ENCODE measurements at regions not wholly inside any gene's neighbourhood (a gene's known extent, or its start where the extent isn't known, plus 50 kb on each side); places are given as distances from the start of the nearest gene placed in this dataset.

DNA sequence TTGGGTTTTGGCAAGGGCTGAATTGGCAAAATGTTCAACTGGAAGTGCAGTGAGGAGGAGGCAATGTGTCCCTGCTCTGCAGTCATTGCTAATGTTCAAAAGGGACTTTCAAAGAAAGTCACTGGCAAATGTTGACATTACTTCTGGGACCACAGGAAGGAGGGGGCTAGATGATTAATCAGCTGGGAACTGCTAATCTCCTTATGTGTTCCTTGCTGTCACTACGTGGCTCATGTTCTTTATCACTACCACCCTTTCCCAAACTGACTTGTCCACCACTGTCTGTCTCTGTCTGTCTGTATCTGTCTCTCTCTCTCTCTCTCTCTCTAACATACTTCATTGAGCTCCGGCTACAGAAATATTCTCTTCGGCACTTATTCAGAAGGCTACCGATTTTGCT lies 86.9 kb upstream of the MTPN start:
- Mint-ChIP-seq H3K9me3 (no peaks in the 10 kb centered on the region), H3K27ac (peak overlapping the region; percentile 12), H3K36me3 (ENCODE audit: low read depth) (no peaks in the 10 kb centered on the region), H3K27me3 (peaks cover 8% of the 10 kb centered on the region), H3K4me1 (ENCODE audit: low read depth) (peaks cover 16% of the 10 kb centered on the region), H3K4me3 (no peak overlapping the region)

DNA sequence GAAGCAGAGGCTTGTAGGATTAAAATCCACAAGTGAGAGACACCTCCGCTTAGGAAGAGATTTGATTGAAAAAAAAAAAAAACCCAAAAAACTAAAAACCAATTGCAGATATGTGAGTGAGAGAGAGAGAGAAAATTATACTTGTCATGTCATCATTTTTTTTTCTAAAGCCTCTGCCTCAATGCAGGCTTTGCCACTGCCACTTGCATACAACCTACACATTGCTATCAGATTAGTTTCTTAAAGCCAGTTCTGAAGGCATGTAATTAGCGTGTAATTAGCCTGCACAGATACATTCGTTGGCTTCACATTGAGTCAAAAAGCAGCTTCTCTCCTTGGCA lies 86.1 kb upstream of the MTPN start:
- no peaks in the 10 kb centered on the region for H3K9me3 Mint-ChIP-seq
- peaks cover 16% of the 10 kb centered on the region for H3K4me1 Mint-ChIP-seq (ENCODE audit: low read depth)
- H3K4me3 Mint-ChIP-seq: no peak overlapping the region
- H3K36me3 Mint-ChIP-seq (ENCODE audit: low read depth): no peaks in the 10 kb centered on the region
- no peak overlapping the region for H3K27ac Mint-ChIP-seq
- H3K27me3 Mint-ChIP-seq: peaks cover 8% of the 10 kb centered on the region

DNA sequence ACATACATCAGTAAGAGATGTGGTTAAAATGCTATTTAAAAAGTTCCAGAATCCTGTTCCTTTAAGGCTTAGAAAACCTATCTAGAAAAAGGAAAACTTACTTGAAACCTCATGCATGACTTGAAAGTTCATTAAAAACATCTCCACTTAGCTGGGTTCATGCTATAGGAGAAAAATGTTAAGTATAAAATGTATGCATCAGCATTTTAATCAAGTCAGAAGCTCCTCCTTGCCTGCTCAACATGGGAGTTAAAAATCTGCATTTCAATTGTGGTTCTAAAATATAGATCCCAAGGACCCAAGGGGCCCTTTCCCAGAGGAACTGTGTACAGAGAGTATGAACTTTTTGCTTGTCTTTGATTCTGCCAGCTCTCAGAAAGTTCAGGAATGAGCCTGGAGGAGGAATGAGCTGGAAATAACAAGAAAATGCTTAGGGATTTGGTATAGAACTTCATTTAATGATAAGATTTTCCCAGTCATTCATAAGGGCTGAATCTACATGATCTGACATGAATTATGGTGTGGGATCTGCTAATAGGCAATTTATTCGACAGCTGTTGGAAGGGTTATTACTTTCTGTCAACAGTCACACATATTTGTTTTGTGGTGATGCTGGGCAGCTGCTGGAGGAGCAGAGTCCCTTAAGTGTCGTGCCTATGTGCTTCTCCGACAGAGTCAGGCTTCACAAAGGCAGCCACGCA lies 85.6 kb upstream of the MTPN start:
- Mint-ChIP-seq H3K27ac (no peak overlapping the region), H3K9me3 (no peaks in the 10 kb centered on the region), H3K36me3 (ENCODE audit: low read depth) (no peaks in the 10 kb centered on the region), H3K4me1 (ENCODE audit: low read depth) (peaks cover 16% of the 10 kb centered on the region), H3K27me3 (peaks cover 8% of the 10 kb centered on the region), H3K4me3 (no peak overlapping the region)

DNA sequence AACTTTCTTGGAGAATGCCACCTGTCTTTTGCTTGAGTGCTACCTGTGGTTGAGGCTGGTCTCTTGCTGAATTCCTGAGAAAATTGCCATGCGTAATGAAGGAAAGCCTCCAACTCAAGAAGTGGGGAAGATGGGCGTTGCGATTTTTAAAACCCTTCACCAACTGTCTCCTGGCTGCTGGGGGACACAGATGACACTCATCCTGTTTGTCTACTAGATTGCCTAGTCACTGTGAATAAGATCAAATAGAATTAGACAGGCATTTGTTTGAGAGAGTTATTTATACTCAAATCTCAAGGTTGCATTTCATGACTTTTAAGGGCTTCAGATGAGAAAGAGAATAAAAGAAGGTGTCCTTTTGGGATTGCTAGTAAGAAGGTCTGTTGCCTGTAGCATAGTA lies 84.3 kb upstream of the MTPN start:
- H3K27me3 Mint-ChIP-seq: peaks cover 8% of the 10 kb centered on the region
- H3K4me1 Mint-ChIP-seq (ENCODE audit: low read depth): peaks cover 16% of the 10 kb centered on the region
- H3K27ac Mint-ChIP-seq: no peak overlapping the region
- H3K4me3 Mint-ChIP-seq: no peak overlapping the region
- no peaks in the 10 kb centered on the region for H3K9me3 Mint-ChIP-seq
- H3K36me3 Mint-ChIP-seq (ENCODE audit: low read depth): no peaks in the 10 kb centered on the region

DNA sequence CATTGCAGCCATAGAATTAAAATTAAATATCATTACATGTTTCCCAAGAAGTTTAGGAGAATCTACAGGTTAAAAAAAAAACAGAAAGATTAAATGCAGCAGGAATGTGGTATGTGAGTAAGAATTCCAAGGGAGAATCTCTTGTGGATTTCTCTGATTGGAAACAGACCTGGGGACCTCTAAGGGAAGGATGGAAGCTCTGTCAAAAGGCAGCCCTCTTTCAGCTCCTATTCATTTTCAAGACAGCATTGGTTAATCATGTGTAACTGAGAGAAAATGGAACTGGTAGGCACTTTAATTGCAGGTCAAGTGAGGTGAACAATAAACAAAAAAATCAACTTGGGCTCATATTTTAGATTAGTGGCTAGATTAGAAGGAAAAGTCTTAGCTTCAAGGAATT lies 81.4 kb upstream of the MTPN start:
- Mint-ChIP-seq H3K4me3 (no peak overlapping the region), H3K9me3 (no peaks in the 10 kb centered on the region), H3K4me1 (ENCODE audit: low read depth) (no peaks in the 10 kb centered on the region), H3K27me3 (peaks cover under 1% of the 10 kb centered on the region), H3K36me3 (ENCODE audit: low read depth) (no peaks in the 10 kb centered on the region), H3K27ac (no peak overlapping the region)

DNA sequence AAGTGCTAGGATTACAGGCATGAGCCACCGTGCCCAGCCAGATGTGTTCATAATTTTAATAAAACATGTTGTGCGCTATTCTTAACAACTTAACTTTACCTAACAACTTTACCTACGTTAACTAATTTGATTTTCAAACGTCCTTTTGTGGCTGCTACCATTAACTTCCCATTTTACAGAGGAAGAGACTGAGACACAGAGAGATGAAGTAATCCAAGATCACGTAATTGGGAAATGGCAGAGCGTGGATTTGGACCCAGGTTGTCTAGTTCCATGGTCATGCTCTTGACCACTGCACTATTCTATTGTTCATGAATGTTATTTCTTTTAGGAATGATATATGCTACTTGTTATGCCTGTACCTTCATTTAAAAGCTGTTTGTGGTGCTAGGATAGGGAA lies 80.3 kb upstream of the MTPN start:
- no peak overlapping the region for H3K27ac Mint-ChIP-seq
- no peaks in the 10 kb centered on the region for H3K9me3 Mint-ChIP-seq
- H3K27me3 Mint-ChIP-seq: no peaks in the 10 kb centered on the region
- no peaks in the 10 kb centered on the region for H3K36me3 Mint-ChIP-seq (ENCODE audit: low read depth)
- no peaks in the 10 kb centered on the region for H3K4me1 Mint-ChIP-seq (ENCODE audit: low read depth)
- no peak overlapping the region for H3K4me3 Mint-ChIP-seq

DNA sequence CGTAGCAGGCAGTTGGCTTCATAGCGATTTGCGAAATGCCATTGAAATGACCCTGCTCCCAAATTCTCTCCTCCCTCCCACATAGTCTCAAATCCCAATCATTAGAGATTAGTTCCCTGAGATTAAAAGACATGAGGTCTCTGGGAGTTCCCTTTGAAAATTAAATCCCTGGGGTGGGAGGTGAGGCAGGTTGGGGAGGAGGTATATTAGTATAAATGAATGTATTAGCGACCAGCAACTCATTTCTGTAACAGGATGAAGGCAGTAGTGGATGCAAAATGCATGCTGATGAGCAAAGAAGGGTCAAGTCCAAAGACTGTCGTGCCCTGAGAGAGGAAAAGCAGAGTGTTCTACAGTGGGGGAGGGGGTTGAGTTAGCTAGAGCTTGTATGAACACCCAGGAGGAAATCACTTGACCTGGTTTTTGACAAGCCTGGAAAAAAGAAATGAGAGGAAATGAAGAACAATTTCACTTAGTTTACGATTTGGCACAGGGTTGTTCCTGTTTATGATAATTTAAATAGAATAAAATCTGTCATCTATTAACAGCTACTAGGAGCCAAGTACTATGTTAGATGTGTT lies 79.6 kb upstream of the MTPN start:
- Mint-ChIP-seq H3K36me3 (ENCODE audit: low read depth) (no peaks in the 10 kb centered on the region), H3K4me1 (ENCODE audit: low read depth) (no peaks in the 10 kb centered on the region), H3K4me3 (no peak overlapping the region), H3K9me3 (no peaks in the 10 kb centered on the region), H3K27ac (no peak overlapping the region), H3K27me3 (no peaks in the 10 kb centered on the region)

DNA sequence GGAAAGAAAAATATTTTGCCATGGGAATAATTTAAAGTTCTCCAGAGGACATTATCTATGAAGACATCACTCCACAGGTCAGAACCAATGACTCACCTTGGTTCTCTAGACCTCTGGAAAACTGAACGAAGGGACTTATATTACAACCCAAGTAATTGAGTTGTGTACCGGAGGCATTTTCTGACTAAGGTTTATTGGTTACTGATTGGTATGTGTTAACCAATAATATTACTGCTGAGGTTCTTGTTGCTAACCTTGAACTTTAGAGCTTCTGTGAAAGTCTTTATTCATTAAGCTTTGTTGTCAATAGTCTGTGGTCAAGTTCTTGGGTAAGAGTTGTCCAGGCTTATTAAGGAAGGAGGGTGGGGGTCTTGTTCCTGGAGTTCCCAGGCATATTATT lies 78.1 kb upstream of the MTPN start:
- H3K9me3 Mint-ChIP-seq: no peaks in the 10 kb centered on the region
- H3K36me3 Mint-ChIP-seq (ENCODE audit: low read depth): no peaks in the 10 kb centered on the region
- H3K27ac Mint-ChIP-seq: no peak overlapping the region
- no peaks in the 10 kb centered on the region for H3K4me1 Mint-ChIP-seq (ENCODE audit: low read depth)
- H3K4me3 Mint-ChIP-seq: no peak overlapping the region
- no peaks in the 10 kb centered on the region for H3K27me3 Mint-ChIP-seq

DNA sequence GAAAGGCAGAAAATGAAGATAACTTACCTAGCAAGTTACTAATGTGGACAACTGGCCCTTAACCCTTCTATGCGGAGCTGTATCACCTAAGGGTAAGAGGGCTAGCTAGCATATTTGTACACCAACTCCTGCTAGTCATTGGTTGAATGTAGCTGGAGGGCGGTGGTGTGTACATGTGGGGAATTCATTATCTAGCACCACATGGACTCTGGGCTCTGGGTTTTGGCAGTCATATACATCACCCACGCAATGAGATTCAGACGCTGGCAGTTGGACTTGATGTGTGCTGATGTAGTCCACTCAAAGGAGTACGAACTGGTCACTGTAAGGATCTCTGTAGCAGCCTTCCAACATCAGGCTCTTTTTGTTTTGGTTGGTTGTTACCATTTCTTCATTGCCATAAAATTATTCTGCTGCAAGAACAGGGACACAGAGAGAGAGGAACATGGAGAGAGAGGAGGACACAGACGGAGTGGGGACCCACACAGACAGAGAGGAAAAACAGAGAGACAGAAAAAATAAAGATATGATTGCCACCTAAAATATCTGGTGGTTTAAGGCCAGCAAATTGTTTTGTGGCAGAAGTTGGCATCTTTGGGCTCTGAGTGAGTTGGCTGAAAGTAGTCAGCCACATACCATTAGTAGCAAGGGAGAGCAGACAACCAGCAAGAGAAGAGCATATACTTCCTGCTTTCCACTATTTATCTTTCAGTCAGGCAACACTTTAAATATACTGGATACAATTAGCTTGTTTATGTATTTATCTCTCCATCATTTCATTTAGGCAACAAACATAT lies 76.7 kb upstream of the MTPN start:
- Mint-ChIP-seq H3K4me3 (no peak overlapping the region), H3K9me3 (no peaks in the 10 kb centered on the region), H3K36me3 (ENCODE audit: low read depth) (no peaks in the 10 kb centered on the region), H3K4me1 (ENCODE audit: low read depth) (no peaks in the 10 kb centered on the region), H3K27ac (no peak overlapping the region), H3K27me3 (no peaks in the 10 kb centered on the region)

DNA sequence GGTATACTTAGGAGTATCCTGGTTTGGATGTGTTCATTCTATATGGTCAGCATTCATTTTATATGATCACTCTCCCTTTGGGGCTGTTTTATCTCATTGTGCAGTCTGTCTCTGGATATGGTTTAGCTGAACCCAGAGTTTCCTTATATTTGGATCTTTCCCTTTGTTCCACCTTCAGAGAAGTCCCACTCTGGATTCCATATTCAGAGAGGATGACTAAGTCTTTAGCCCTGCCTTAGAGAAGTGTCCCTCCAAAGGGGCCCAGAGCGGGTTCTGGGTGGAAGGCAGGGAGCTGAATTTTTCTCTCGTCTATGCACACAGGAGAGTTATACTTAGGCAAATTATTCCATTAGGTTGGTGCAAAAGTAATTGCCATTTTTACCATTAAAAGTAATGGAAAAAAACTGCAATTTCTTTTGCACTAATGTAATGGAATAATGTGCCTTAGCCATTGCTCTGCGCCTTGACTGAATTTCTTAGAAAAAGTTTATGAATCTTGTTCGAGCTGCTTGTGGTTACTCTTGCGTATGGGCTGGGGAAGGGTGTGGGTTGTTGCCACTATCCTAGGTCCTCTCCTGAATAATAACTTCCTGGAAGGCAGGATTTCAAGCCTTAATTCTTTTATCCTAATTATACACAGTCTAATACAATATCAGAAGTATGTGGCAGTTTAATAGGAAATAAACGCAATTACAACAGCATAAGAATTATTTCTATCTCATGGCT lies 74.2 kb upstream of the MTPN start:
- Mint-ChIP-seq H3K27ac (no peak overlapping the region), H3K4me1 (ENCODE audit: low read depth) (no peaks in the 10 kb centered on the region), H3K9me3 (no peaks in the 10 kb centered on the region), H3K4me3 (no peak overlapping the region), H3K27me3 (no peaks in the 10 kb centered on the region), H3K36me3 (ENCODE audit: low read depth) (no peaks in the 10 kb centered on the region)

DNA sequence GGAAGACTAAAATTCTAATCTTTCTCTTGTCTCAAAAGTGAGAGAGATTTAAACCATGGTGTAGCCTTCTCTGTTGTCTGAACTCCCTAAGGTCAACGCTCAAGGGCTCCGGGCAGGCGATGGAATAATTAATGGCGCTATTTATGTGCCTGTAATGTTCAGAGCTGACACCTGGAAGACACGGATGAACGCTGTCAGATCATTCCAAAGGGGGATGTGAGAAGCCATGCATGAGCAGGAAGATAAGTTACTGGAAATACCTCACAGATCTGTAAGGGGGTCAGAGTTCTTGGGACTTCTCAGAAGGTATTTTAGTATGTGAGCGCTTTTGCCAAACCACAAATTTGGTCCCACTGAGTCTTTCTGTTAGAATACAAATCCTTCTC lies 73.3 kb upstream of the MTPN start:
- no peaks in the 10 kb centered on the region for H3K36me3 Mint-ChIP-seq (ENCODE audit: low read depth)
- H3K9me3 Mint-ChIP-seq: peaks cover 3% of the 10 kb centered on the region
- no peaks in the 10 kb centered on the region for H3K4me1 Mint-ChIP-seq (ENCODE audit: low read depth)
- no peak overlapping the region for H3K27ac Mint-ChIP-seq
- no peaks in the 10 kb centered on the region for H3K27me3 Mint-ChIP-seq
- no peak overlapping the region for H3K4me3 Mint-ChIP-seq

DNA sequence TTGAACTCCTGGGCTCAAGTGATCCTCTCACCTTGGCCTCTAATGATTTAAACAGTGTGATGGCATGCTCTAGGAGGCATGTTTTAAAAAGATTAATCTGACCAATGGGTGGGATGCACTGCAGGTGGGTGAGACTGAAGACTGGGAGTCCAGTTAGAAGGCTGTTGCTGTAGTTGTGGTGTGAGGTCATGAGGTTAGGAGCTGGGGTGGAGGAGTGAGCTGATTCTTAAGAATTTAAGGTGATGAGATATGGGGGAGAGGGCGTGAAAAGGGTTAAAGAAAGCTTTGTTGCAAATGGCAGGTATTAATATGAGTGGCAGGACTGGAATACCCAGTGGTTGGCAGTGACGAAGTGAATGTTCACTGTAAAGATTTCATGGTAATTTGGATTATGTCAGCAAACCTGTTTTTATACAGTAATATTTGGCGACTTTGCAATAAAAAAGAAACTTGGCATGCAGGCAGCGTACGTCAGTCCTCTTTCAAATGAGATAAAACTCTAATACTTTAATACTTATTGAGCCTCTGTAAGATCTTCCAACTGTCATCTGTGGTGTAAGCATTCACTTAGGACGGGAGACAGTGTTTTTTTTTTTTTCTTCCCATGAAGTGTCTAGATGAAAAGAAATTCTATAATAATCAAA lies 72.8 kb upstream of the MTPN start:
- H3K27me3 Mint-ChIP-seq: no peaks in the 10 kb centered on the region
- H3K4me3 Mint-ChIP-seq: no peak overlapping the region
- H3K36me3 Mint-ChIP-seq (ENCODE audit: low read depth): no peaks in the 10 kb centered on the region
- H3K9me3 Mint-ChIP-seq: peaks cover 5% of the 10 kb centered on the region
- no peaks in the 10 kb centered on the region for H3K4me1 Mint-ChIP-seq (ENCODE audit: low read depth)
- H3K27ac Mint-ChIP-seq: no peak overlapping the region

DNA sequence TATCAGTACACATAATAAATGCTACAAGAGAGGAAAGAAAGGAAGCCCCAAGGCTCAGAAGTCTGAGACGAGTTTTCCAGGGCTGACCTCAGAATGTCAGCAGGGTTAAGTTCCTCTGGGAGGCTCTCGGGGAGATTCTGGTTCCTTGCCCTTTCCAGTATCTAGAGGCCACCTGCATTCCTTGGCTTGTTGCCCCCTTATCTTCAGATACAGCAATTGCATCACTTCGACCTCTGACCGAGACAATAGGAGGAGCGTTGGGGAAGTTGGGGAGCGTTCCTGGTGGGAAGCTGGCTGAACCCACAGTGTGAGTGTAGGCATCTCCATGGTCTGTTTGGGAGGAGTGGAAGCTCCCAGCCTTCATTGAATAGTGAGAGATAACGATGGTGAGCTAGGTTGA lies 72.0 kb upstream of the MTPN start:
- H3K4me1 Mint-ChIP-seq (ENCODE audit: low read depth): no peaks in the 10 kb centered on the region
- H3K27ac Mint-ChIP-seq: no peak overlapping the region
- H3K9me3 Mint-ChIP-seq: peaks cover 5% of the 10 kb centered on the region
- no peaks in the 10 kb centered on the region for H3K27me3 Mint-ChIP-seq
- no peaks in the 10 kb centered on the region for H3K36me3 Mint-ChIP-seq (ENCODE audit: low read depth)
- no peak overlapping the region for H3K4me3 Mint-ChIP-seq

DNA sequence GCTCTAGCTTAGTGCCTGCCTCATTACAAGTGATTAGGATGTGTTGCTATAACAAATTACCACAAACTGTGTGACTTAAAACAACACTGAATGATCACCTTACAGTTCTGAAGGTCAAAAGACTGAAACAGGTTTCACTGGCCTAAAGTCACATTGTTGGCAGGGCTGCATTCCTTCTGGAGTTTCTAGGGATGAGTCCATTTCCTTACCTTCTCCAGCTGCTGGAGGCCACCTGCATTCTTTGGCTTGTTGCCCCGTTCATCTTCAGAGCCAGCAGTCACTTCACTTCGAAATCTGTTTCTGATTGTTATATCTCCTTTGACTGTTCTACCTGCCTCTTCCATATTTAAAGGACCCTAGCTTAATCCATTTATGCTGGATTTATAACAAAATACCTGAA lies 69.4 kb upstream of the MTPN start:
- no peaks in the 10 kb centered on the region for H3K36me3 Mint-ChIP-seq (ENCODE audit: low read depth)
- H3K4me1 Mint-ChIP-seq (ENCODE audit: low read depth): peaks cover 2% of the 10 kb centered on the region
- H3K4me3 Mint-ChIP-seq: no peak overlapping the region
- no peak overlapping the region for H3K27ac Mint-ChIP-seq
- peaks cover 5% of the 10 kb centered on the region for H3K9me3 Mint-ChIP-seq
- no peaks in the 10 kb centered on the region for H3K27me3 Mint-ChIP-seq

DNA sequence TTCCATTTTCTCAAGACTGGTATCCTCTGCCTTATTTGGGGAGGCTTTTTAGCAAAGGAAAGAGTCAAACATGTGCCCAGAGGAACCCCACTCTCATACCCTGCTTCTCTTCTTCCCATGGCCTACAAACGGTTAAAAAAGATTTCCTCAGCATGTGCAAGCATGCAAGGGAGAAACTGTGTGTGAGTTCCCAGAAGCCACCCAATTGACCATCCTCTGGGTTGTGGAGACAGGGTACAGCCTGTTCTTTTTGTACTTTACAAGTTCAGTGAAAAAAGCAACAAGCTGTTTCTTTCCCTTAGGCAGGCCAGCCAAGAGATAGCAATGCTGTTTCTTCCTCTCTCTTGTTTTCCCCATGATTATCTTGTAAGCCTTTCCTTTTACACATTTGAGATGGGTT lies 68.8 kb upstream of the MTPN start:
- Mint-ChIP-seq H3K4me3 (no peak overlapping the region), H3K9me3 (peaks cover 5% of the 10 kb centered on the region), H3K4me1 (ENCODE audit: low read depth) (peaks cover 2% of the 10 kb centered on the region), H3K27ac (no peak overlapping the region), H3K36me3 (ENCODE audit: low read depth) (no peaks in the 10 kb centered on the region), H3K27me3 (no peaks in the 10 kb centered on the region)
